ENCODE measurements at regions not wholly inside any gene's neighbourhood (a gene's known extent, or its start where the extent isn't known, plus 50 kb on each side); places are given as distances from the start of the nearest gene placed in this dataset.

DNA sequence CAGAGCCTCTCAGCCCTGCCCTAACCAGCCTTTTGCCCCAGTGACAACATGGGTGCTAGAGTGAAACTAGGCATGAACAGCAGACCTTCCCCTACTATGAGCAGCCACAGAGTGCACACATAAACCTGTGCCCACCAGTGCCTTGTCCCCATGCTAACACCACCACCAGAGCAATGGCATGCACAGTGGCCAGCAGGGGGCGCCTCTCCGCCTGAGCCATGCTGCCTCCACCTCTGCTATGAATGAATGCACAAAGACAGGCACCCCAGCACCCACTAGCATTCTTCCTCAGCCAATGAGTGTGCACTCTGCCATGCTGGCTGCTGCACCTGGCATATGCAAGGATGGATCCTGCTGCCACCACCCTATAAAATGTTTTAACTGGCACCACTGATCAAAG lies 286.9 kb upstream of the FGF16 start:
- Histone ChIP-seq H4K20me1 (ENCODE audit: insufficient read depth) (no peaks in the 10 kb centered on the region), H3K9ac (ENCODE audit: low read length) (no peak overlapping the region), H3K9me3 (ENCODE audit: low read length) (no peaks in the 10 kb centered on the region), H3K9me2 (ENCODE audit: insufficient read depth, low read length) (no peaks in the 10 kb centered on the region), H3F3A (ENCODE audit: insufficient read depth, low read length, poor library complexity, severe bottlenecking) (no peaks in the 10 kb centered on the region), H2AFZ (ENCODE audit: low read depth, low read length) (no peak overlapping the region), H3K27ac (ENCODE audit: low read length) (no peak overlapping the region), H3K4me3 (ENCODE audit: low read length) (no peak overlapping the region), H3K79me2 (replicated peaks; ENCODE audit: insufficient read depth, low read length) (no peaks in the 10 kb centered on the region), H3K27me3 (ENCODE audit: insufficient read depth, low read depth, low read length) (no peaks in the 10 kb centered on the region), H3K36me3 (ENCODE audit: insufficient read depth, low read length) (no peaks in the 10 kb centered on the region), H3K4me2 (ENCODE audit: low read length) (no peak overlapping the region)
- TF ChIP-seq EZH2 (IDR thresholded peaks at IDR 0.05; ENCODE audit: borderline replicate concordance, insufficient read depth, low read length, poor library complexity, severe bottlenecking), result no peak
- TF ChIP-seq, protein P1, sequence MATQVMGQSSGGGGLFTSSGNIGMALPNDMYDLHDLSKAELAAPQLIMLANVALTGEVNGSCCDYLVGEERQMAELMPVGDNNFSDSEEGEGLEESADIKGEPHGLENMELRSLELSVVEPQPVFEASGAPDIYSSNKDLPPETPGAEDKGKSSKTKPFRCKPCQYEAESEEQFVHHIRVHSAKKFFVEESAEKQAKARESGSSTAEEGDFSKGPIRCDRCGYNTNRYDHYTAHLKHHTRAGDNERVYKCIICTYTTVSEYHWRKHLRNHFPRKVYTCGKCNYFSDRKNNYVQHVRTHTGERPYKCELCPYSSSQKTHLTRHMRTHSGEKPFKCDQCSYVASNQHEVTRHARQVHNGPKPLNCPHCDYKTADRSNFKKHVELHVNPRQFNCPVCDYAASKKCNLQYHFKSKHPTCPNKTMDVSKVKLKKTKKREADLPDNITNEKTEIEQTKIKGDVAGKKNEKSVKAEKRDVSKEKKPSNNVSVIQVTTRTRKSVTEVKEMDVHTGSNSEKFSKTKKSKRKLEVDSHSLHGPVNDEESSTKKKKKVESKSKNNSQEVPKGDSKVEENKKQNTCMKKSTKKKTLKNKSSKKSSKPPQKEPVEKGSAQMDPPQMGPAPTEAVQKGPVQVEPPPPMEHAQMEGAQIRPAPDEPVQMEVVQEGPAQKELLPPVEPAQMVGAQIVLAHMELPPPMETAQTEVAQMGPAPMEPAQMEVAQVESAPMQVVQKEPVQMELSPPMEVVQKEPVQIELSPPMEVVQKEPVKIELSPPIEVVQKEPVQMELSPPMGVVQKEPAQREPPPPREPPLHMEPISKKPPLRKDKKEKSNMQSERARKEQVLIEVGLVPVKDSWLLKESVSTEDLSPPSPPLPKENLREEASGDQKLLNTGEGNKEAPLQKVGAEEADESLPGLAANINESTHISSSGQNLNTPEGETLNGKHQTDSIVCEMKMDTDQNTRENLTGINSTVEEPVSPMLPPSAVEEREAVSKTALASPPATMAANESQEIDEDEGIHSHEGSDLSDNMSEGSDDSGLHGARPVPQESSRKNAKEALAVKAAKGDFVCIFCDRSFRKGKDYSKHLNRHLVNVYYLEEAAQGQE (IDR thresholded peaks at IDR 0.05; ENCODE audit: borderline replicate concordance), result no peak
- no peak for TF ChIP-seq EP300 (conservative IDR thresholded peaks at IDR 0.05; ENCODE audit: poor library complexity, severe bottlenecking)
- TF ChIP-seq SMC3 (conservative IDR thresholded peaks at IDR 0.05; ENCODE audit: poor library complexity), result no peak
- TF ChIP-seq POLR2AphosphoS5 (IDR thresholded peaks at IDR 0.05), result no peak
- TF ChIP-seq TAF1 (IDR thresholded peaks at IDR 0.05; ENCODE audit: low read depth), result no peak
- TF ChIP-seq, protein P2, sequence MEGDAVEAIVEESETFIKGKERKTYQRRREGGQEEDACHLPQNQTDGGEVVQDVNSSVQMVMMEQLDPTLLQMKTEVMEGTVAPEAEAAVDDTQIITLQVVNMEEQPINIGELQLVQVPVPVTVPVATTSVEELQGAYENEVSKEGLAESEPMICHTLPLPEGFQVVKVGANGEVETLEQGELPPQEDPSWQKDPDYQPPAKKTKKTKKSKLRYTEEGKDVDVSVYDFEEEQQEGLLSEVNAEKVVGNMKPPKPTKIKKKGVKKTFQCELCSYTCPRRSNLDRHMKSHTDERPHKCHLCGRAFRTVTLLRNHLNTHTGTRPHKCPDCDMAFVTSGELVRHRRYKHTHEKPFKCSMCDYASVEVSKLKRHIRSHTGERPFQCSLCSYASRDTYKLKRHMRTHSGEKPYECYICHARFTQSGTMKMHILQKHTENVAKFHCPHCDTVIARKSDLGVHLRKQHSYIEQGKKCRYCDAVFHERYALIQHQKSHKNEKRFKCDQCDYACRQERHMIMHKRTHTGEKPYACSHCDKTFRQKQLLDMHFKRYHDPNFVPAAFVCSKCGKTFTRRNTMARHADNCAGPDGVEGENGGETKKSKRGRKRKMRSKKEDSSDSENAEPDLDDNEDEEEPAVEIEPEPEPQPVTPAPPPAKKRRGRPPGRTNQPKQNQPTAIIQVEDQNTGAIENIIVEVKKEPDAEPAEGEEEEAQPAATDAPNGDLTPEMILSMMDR (IDR thresholded peaks at IDR 0.05; ENCODE audit: poor library complexity, severe bottlenecking), result no peak
- TF ChIP-seq RAD21 (conservative IDR thresholded peaks at IDR 0.05), result no peak

DNA sequence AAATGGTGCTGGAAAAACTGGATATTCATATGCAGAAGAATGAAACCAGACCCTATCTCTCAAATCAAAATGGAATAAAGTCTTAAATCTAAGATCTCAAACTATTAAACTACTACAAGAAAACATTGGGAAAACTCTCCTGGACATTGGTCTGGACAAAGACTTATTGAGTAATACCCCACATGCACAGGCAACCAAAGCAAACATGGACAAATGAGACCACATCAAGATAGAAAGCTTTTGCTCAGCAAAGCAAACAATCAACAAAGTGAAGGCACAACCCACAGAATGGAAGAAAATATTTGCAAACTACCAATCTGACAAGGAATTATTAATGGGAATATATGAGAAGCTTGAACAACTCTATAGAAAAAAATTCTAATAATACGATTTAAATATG lies 284.4 kb upstream of the FGF16 start:
- no peaks in the 10 kb centered on the region for H3K36me3 ChIP-seq (ENCODE audit: insufficient read depth, low read length)
- H3K4me3 ChIP-seq (ENCODE audit: low read length), result no peak overlapping the region
- no peaks in the 10 kb centered on the region for H3K79me2 ChIP-seq (replicated peaks; ENCODE audit: insufficient read depth, low read length)
- no peaks in the 10 kb centered on the region for H4K20me1 ChIP-seq (ENCODE audit: insufficient read depth)
- no peaks in the 10 kb centered on the region for H3K9me3 ChIP-seq (ENCODE audit: low read length)
- H3K4me2 ChIP-seq (ENCODE audit: low read length), result no peak overlapping the region
- no peaks in the 10 kb centered on the region for H3K27me3 ChIP-seq (ENCODE audit: insufficient read depth, low read depth, low read length)
- no peaks in the 10 kb centered on the region for H3F3A ChIP-seq (ENCODE audit: insufficient read depth, low read length, poor library complexity, severe bottlenecking)
- H2AFZ ChIP-seq (ENCODE audit: low read depth, low read length), result no peak overlapping the region
- no peaks in the 10 kb centered on the region for H3K9me2 ChIP-seq (ENCODE audit: insufficient read depth, low read length)
- no peak overlapping the region for H3K9ac ChIP-seq (ENCODE audit: low read length)
- TF ChIP-seq, protein P2 (IDR thresholded peaks at IDR 0.05; ENCODE audit: poor library complexity, severe bottlenecking), result no peak
- TF ChIP-seq POLR2AphosphoS5 (IDR thresholded peaks at IDR 0.05), result no peak
- no peak for TF ChIP-seq RAD21 (conservative IDR thresholded peaks at IDR 0.05)
- TF ChIP-seq EP300 (conservative IDR thresholded peaks at IDR 0.05; ENCODE audit: poor library complexity, severe bottlenecking), result no peak
- TF ChIP-seq TAF1 (IDR thresholded peaks at IDR 0.05; ENCODE audit: low read depth), result no peak
- TF ChIP-seq EZH2 (IDR thresholded peaks at IDR 0.05; ENCODE audit: borderline replicate concordance, insufficient read depth, low read length, poor library complexity, severe bottlenecking), result no peak
- TF ChIP-seq, protein P1 (IDR thresholded peaks at IDR 0.05; ENCODE audit: borderline replicate concordance), result no peak
- no peak for TF ChIP-seq SMC3 (conservative IDR thresholded peaks at IDR 0.05; ENCODE audit: poor library complexity)
- TF ChIP-seq MXI1 (conservative IDR thresholded peaks at IDR 0.05; ENCODE audit: poor library complexity, severe bottlenecking), result no peak
- H3K27ac ChIP-seq (ENCODE audit: low read length), result no peak overlapping the region

Measured in neural cell (in vitro differentiated cells).